Skeletal muscle cell (primary cell): ENCODE measurements at regions not wholly inside any gene's neighbourhood (a gene's known extent, or its start where the extent isn't known, plus 50 kb on each side); places are given as distances from the start of the nearest gene placed in this dataset.

ENCODE experiments used
- DNase-seq: peaks from one replicate; pipeline ENCODE4 v3.0.0-alpha.2; 2010; ENCODE audit warnings: low read depth
- H3K4me3 ChIP-seq: 2 replicates; pipeline ENCODE4 v1.5.1; 2011; ENCODE audit warnings: low read depth, mild to moderate bottlenecking, control low read depth, low read length, moderate library complexity

- DNase-seq, result no peak
- no peak overlapping the region for H3K4me3 ChIP-seq
Measured at GRCh38 chr7:41275255-41275654, 427.6 kb downstream of the INHBA start.

DNA sequence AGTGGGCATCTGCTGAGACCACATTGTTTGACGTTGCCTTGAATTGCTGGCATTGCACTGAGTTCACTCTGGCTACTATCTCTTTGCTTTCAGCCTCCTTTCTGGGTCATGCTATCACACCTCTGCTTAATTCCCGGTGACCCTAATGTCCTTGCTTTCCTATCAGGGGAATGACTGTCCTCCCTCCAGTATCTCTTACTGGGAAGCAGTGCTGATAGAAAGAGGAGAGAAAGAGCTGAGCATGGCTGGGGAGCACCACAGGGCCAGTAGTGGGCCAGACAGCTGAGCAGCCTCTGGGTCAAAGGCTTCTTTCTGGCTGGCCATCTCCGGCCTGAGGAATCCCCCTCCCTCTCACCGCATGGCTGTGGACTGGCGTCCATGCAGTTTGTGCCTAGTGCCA, 428.7 kb downstream of the INHBA start:
- H3K4me3 ChIP-seq, result no peak overlapping the region
- DNase-seq, result no peak

- DNase-seq, result no peak
- no peak overlapping the region for H3K4me3 ChIP-seq
Measured at GRCh38 chr7:41272664-41273063, 430.2 kb downstream of the INHBA start.

DNA sequence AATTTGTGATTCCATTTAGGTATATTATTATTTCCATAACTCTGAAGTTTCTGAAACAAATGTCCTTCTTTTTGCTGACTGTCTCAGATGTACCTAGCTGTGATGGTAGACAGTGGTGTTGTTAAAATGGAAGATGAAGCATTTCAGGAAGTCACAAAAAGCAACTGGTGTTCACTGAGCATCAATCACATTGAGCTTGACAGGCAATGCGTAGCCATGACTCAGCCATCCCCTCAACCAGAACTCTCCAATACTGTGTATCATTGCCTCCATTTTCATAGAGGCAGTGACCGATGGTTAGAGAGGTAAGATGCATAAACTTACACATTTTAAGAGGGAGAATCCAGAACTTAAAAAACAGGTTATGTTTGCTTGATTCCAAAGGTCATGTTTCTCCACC, 434.0 kb downstream of the INHBA start:
- H3K4me3 ChIP-seq, result no peak overlapping the region
- DNase-seq, result no peak

- H3K4me3 ChIP-seq, result no peak overlapping the region
- DNase-seq, result no peak
Measured at GRCh38 chr7:41261080-41261479, 441.8 kb downstream of the INHBA start.

GRCh38 chr7:41257660-41258059, 445.2 kb downstream of the INHBA start:
- no peak for DNase-seq

GRCh38 chr7:41256186-41256945, 446.5 kb downstream of the INHBA start:
- no peak for DNase-seq
- no peak overlapping the region for H3K4me3 ChIP-seq

More at GRCh38 chr7:41257660-41258059, 445.2 kb downstream of the INHBA start:
- H3K4me3 ChIP-seq, result no peak overlapping the region

GRCh38 chr7:41255716-41256115, 447.2 kb downstream of the INHBA start:
- H3K4me3 ChIP-seq, result no peak overlapping the region
- no peak for DNase-seq

GRCh38 chr7:41255113-41255512, 447.8 kb downstream of the INHBA start:
- DNase-seq, result no peak
- no peak overlapping the region for H3K4me3 ChIP-seq

- DNase-seq, result no peak
- H3K4me3 ChIP-seq, result no peak overlapping the region
Measured at GRCh38 chr7:41252957-41253356, 449.9 kb downstream of the INHBA start.

GRCh38 chr7:41252551-41252950, 450.3 kb downstream of the INHBA start:
- DNase-seq, result no peak
- H3K4me3 ChIP-seq, result no peak overlapping the region

DNA sequence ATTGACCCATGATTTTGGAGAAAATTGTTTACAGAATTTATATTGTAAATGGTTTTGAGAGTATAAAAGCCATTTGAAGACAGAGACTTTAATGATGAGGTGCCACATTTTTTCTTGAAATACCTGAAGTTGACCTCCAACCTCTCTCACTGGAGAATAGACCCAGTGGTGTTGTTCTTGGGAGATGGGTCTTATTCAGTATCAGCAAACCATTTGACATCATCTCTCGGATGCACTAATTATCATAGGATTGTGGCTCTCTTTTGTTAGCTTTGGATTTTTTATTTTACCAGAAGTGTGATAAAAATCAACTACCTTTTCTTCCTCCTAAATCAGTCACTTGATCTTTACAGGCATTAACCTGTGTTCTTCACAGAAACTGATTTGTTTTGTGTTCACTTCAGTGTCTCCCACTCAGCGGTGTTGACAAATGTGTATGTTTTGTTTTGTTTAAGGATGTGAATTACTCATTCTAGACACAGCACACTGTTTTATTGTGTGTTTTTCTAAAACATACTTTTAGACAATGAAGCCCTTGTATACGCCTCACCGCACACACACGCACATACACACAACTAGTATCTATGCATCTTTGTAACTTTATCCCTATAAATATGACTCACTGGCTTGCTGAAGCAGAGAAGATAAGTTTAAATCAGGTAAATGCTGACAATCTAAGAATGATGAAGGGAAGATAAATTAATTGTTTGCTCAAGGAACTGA, 455.6 kb downstream of the INHBA start:
- no peak overlapping the region for H3K4me3 ChIP-seq
- no peak for DNase-seq

GRCh38 chr7:41245916-41246315, 457.0 kb downstream of the INHBA start:
- DNase-seq, result no peak

DNA sequence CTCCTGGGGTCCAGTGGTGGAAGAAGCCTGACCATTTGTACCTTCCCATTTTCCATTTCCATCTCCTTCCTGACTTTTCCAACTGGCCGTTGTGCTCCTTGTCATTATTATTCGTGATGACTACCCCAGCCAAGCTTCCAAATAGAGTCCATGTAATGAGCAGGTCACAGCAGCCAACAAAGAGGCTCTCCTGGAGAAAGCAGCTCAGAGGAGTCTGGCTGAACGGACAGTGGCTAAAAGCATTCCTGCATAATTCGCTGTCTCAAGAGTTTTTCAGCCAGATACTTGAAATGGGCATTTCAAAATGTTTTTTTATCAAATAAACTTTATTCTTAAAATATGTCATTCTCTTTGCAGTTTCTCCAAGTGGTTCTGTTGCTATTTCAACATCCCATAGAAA, 458.6 kb downstream of the INHBA start:
- no peak overlapping the region for H3K4me3 ChIP-seq
- DNase-seq, result no peak

More at GRCh38 chr7:41245916-41246315, 457.0 kb downstream of the INHBA start:
- no peak overlapping the region for H3K4me3 ChIP-seq

- no peak for DNase-seq
- no peak overlapping the region for H3K4me3 ChIP-seq
Measured at GRCh38 chr7:41241641-41242040, 461.2 kb downstream of the INHBA start.

DNA sequence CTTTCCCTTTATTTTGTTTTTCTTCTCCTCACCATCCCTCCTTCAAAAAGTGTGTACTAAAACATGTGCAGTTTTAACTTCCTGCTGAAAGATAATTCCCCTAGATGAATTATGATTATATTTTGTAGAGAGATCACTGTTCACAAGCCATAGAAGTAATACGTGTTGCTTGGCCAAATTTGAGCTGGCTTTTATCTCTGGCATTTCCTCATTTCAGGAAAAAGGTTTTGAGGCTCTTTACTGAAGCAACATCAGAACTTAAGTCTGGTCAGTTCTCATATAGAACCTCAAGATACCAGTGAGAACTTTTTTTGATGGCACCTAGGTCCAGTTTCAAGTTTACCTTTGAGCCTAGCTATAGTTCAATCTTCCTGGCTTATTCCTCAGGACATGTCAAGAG, 463.3 kb downstream of the INHBA start:
- H3K4me3 ChIP-seq, result no peak overlapping the region
- no peak for DNase-seq

DNA sequence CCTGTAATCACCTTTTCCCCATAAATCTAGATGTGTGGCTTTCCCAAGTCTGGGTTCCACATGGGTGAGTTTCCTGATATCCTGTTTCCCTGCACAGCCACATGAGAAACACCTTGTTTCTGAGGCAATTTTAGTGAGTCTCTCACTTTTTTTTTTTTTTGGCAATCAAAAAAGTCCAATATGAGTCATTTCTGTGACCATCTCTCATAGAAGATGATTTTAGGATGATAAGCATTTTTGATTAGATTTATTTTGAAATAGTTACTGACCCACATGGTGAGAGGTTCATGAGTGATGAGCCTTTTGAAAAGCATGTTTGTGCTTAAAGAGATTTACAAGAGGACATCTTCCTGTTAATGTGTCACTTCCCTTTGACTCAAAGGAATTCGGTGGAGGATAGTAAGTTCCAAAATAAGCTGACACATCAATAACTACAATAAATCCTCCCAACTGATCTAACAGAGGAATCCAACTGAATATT, 464.0 kb downstream of the INHBA start:
- H3K4me3 ChIP-seq, result no peak overlapping the region
- DNase-seq, result no peak

DNA sequence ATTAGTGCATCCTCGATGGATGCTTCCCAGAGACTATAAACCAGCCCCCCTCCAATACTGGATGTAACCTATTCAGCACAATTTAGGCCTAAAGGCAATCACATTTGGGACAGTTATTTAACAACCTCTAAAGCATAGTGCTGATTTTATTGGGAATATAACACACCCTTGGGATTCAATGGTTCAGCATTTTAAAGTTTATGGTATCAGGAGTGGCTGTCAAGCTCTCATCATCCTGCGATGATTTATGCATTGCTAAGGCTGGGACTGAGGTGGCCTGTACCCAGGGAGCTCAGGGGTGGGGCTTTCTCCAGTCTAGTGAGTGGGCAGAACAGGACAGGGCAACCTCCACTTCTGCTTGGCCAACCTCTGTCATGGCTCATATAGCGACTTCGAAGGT, 464.9 kb downstream of the INHBA start:
- no peak for DNase-seq
- H3K4me3 ChIP-seq, result no peak overlapping the region

DNA sequence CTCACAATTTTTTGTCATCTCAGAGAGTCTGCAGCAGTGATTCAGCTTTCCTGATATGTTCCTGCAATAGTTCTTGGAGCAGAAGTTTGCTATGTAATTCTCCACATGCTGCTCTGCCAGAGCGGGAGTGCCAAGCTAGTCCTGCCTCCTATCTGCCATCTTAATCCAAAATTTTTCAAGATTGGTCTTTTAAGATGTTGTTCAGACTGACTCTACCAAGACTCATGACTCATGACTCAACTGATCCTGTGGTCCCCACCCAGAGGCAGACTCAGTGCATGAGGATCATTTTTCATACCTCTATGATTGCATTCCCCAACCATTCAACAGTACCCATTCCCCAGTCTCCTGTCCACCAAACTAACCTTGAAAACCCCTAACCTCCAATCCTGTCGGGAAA, 470.8 kb downstream of the INHBA start:
- no peak overlapping the region for H3K4me3 ChIP-seq
- no peak for DNase-seq

DNA sequence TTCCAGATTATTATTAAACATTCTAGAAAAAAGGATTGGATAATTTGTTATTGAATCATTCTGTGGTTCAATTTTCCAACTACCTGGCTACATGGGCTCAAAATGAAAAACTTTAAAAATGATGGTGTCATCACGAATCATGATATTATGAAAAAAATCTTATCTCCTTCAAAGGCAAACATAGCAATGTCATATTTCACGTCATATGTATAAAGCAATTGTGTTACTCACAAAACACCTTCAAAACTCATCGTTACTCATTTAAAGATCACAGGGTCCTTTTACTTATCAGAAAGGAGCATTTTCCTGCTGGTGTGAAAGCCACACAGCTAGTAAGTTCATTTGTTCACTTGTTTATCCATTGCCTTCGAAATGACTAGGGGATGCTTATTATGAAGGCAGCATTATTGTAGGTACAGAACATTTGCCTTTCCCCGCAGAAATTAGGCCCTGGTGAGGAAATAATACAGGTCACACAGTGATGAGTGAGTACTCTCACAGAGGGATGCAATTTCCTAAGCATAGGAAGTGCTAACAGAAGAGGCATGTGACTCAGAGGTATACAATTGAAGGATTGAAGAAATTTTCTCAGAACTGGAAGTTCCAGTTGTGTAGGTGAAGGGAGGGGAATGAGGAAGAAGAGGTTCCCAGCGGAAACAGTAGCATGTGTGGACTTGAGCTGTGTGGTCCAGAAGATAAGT, 478.7 kb downstream of the INHBA start:
- H3K4me3 ChIP-seq, result no peak overlapping the region
- DNase-seq, result peak; percentile 48
